Thymus (tissue), 11 donors: ENCODE measurements at regions not wholly inside any gene's neighbourhood (a gene's known extent, or its start where the extent isn't known, plus 50 kb on each side); places are given as distances from the start of the nearest gene placed in this dataset.

Experiments used
- DNase-seq, 9 donors: peaks; one replicate each; pipeline ENCODE4 v3.0.0-alpha.2; 2013; ENCODE audit warnings: low spot score in 9 of 9, low read depth in 6 of 9, missing footprints in 1 of 9
- H3K27ac ChIP-seq, 2 donors: one replicate each; pipeline ENCODE4 v1.5.1; 2013; ENCODE audit warnings: control low read depth in 1 of 2, low read depth in 1 of 2, low read length in 1 of 2, mild to moderate bottlenecking in 1 of 2, moderate library complexity in 1 of 2
- H3K27me3 ChIP-seq, 2 donors: one replicate each; pipeline ENCODE4 v1.5.1; 2013; ENCODE audit warnings: low read length in 1 of 2; ENCODE audit not compliant: control insufficient read depth in 2 of 2, insufficient read depth in 1 of 2
- H3K36me3 ChIP-seq, 2 donors: one replicate each; pipeline ENCODE4 v1.5.1; 2013; ENCODE audit warnings: low read length in 1 of 2, mild to moderate bottlenecking in 1 of 2, moderate library complexity in 1 of 2; ENCODE audit not compliant: control insufficient read depth in 2 of 2, insufficient read depth in 2 of 2
- H3K4me1 ChIP-seq, 2 donors: one replicate each; pipeline ENCODE4 v1.5.1; 2013; ENCODE audit warnings: low read length in 2 of 2; ENCODE audit not compliant: control insufficient read depth in 2 of 2, insufficient read depth in 2 of 2
- H3K4me3 ChIP-seq, 2 donors: one replicate each; pipeline ENCODE4 v1.5.1; 2013; ENCODE audit warnings: low read length in 2 of 2, control low read depth in 1 of 2, mild to moderate bottlenecking in 1 of 2
- H3K9me3 ChIP-seq, 2 donors: one replicate each; pipeline ENCODE4 v1.5.1; 2013; ENCODE audit warnings: low read length in 1 of 2, mild to moderate bottlenecking in 1 of 2; ENCODE audit not compliant: control insufficient read depth in 2 of 2, insufficient read depth in 1 of 2
- WGBS: extraction: QIAGEN DNeasy Blood & Tissue Kit; methylation state at CpG from one replicate; pipeline ENCODE4 v1.1.7; 2013; 5-methylcytosine and 5-hydroxymethylcytosine counted together
- donor health status: healthy.

DNA sequence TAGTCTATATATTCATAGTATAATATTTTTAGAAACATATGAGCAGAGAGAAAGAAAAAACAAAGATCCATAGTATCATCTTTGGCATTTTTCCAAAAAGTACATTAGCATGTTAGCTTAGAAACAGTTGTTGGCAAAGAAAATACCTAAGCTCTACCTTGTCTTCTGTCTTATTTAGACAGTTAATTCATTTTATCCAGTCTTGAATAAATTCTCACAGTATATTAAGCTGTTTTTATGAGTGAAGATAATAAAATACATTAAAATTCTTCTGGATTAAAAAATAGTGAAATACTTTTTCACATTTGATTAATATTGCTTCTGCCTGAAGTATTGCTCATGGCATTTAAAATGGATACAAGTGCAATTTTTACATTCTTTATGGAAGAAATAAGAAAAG lies 145.2 kb downstream of the ZIC1 start:
- H3K27me3 ChIP-seq = no peaks in the 10 kb centered on the region
- no peaks in the 10 kb centered on the region for H3K4me1 ChIP-seq
- H3K9me3 ChIP-seq = no peaks in the 10 kb centered on the region
- no peak for DNase-seq
- H3K27ac ChIP-seq = no peak overlapping the region
- no peaks in the 10 kb centered on the region for H3K36me3 ChIP-seq
- no peak overlapping the region for H3K4me3 ChIP-seq

GRCh38 chr3:147572970-147573340 lies 163.8 kb downstream of the ZIC1 start:
- DNase-seq = no peak
- Histone ChIP-seq H3K9me3 (peaks cover 0 to 4% of the 10 kb centered on the region in 2 donors), H3K4me1 (no peaks in the 10 kb centered on the region), H3K27me3 (no peaks in the 10 kb centered on the region), H3K36me3 (no peaks in the 10 kb centered on the region), H3K27ac (no peak overlapping the region), H3K4me3 (no peak overlapping the region)

- 45% methylated on average over 1 of the region's 1 CpG for WGBS
- no peak overlapping the region for H3K27ac ChIP-seq
- H3K27me3 ChIP-seq = no peaks in the 10 kb centered on the region
Observed at GRCh38 chr3:147574621-147575020, 165.5 kb downstream of the ZIC1 start.

DNA sequence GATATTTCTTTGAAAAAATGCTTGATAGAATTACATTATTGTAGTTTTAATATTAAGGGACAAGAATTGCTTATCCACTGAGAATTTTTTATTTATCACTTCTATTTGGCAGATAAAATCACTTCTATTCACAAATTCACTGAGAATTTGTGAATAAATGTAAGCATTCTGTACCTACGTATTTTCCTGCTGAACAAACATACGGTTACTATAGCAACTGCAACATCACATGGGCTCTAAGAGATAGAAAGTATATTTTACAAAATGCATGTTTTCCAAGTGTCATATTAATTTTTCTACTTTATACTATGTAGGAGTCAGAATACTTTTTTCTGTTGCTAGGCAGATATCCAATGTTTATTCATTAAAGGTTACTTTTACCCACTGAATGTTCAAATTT lies 166.2 kb downstream of the ZIC1 start:
- H3K36me3 ChIP-seq = no peaks in the 10 kb centered on the region
- no peak overlapping the region for H3K4me3 ChIP-seq
- no peaks in the 10 kb centered on the region for H3K4me1 ChIP-seq
- no peak for DNase-seq
- no peak overlapping the region for H3K27ac ChIP-seq
- H3K9me3 ChIP-seq = peaks cover 0 to 4% of the 10 kb centered on the region in 2 donors
- WGBS = 93% methylated on average over 2 of the region's 2 CpGs
- H3K27me3 ChIP-seq = no peaks in the 10 kb centered on the region

More at GRCh38 chr3:147574621-147575020, 165.5 kb downstream of the ZIC1 start:
- DNase-seq = no peak
- H3K9me3 ChIP-seq = peaks cover 0 to 4% of the 10 kb centered on the region in 2 donors
- H3K4me3 ChIP-seq = no peak overlapping the region
- H3K4me1 ChIP-seq = no peaks in the 10 kb centered on the region
- no peaks in the 10 kb centered on the region for H3K36me3 ChIP-seq

DNA sequence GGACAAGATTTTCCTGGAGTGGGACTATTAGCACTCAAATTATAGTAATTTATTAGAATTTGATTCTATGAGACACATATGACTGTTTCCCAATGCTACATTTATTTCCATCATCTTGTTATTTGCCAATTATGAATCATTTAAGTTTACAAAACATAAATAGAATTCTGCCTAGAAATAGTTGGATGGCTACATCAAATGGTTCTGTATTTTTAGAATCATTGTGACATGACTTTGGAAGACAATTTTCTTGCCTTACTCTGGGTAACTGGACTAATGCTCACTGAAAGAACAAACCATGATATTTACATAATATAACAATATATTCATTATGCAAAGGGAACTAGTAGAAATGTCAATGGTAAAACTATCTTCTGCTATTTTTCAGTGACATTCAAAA lies 173.5 kb downstream of the ZIC1 start:
- no peak overlapping the region for H3K4me3 ChIP-seq
- H3K9me3 ChIP-seq = no peaks in the 10 kb centered on the region
- H3K36me3 ChIP-seq = no peaks in the 10 kb centered on the region
- H3K27me3 ChIP-seq = no peaks in the 10 kb centered on the region
- no peaks in the 10 kb centered on the region for H3K4me1 ChIP-seq
- H3K27ac ChIP-seq = no peak overlapping the region
- no peak for DNase-seq

- Histone ChIP-seq H3K9me3 (no peaks in the 10 kb centered on the region), H3K4me1 (no peaks in the 10 kb centered on the region), H3K4me3 (no peak overlapping the region), H3K27ac (no peak overlapping the region), H3K36me3 (no peaks in the 10 kb centered on the region), H3K27me3 (no peaks in the 10 kb centered on the region)
- DNase-seq = no peak
- 93% methylated on average over 2 of the region's 2 CpGs for WGBS
Observed at GRCh38 chr3:147589016-147589415, 179.9 kb downstream of the ZIC1 start.

- H3K36me3 ChIP-seq = no peaks in the 10 kb centered on the region
- no peaks in the 10 kb centered on the region for H3K27me3 ChIP-seq
- 84% methylated on average over 4 of the region's 4 CpGs for WGBS
- H3K9me3 ChIP-seq = peaks cover 0 to 7% of the 10 kb centered on the region in 2 donors
- H3K4me3 ChIP-seq = no peak overlapping the region
- DNase-seq = no peak
- no peaks in the 10 kb centered on the region for H3K4me1 ChIP-seq
- H3K27ac ChIP-seq = no peak overlapping the region
Observed at GRCh38 chr3:147604136-147604535, 195.0 kb downstream of the ZIC1 start.

- no peaks in the 10 kb centered on the region for H3K27me3 ChIP-seq
- H3K27ac ChIP-seq = no peak overlapping the region
- no peaks in the 10 kb centered on the region for H3K4me1 ChIP-seq
- H3K9me3 ChIP-seq = no peaks in the 10 kb centered on the region
- 58% methylated on average over 3 of the region's 3 CpGs for WGBS
- DNase-seq = no peak
- no peak overlapping the region for H3K4me3 ChIP-seq
- no peaks in the 10 kb centered on the region for H3K36me3 ChIP-seq
Observed at GRCh38 chr3:147613725-147614124, 204.6 kb downstream of the ZIC1 start.

- Histone ChIP-seq H3K4me1 (no peaks in the 10 kb centered on the region), H3K27ac (no peak overlapping the region), H3K4me3 (no peak overlapping the region), H3K9me3 (no peaks in the 10 kb centered on the region), H3K27me3 (no peaks in the 10 kb centered on the region), H3K36me3 (no peaks in the 10 kb centered on the region)
- WGBS = 84% methylated on average over 3 of the region's 3 CpGs
- DNase-seq = no peak
Observed at GRCh38 chr3:147614210-147614609, 205.0 kb downstream of the ZIC1 start.

- Histone ChIP-seq H3K4me1 (no peaks in the 10 kb centered on the region), H3K27ac (no peak overlapping the region), H3K9me3 (no peaks in the 10 kb centered on the region), H3K36me3 (no peaks in the 10 kb centered on the region), H3K27me3 (no peaks in the 10 kb centered on the region), H3K4me3 (no peak overlapping the region)
- DNase-seq = no peak
- 85% methylated on average over 4 of the region's 4 CpGs for WGBS
Observed at GRCh38 chr3:147615035-147615434, 205.9 kb downstream of the ZIC1 start.
